ENCODE measurements at regions not wholly inside any gene's neighbourhood (a gene's known extent, or its start where the extent isn't known, plus 50 kb on each side); places are given as distances from the start of the nearest gene placed in this dataset.

DNA sequence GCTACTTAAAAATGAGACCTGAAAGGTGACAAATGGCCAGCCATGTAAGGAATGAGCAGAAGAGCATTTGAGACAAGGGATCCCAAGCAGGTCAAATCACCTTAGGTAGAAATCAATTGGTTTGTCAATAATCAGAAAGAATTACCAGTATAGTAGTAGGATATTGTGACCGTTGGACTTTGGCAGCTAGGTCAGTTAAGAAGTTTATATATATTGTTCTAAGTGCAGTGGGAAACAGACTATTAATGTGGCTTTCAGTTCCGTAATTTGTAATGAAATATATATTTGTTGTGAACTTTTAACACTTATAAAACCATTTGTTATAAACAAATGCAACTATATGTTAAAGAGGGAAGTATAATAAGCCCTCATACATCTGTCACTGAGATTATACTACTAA is 807.9 kb upstream of the SPRY2 start:
- no TSS peak for BruUV-seq (replicated peaks)
- Histone ChIP-seq H3K79me1 (ENCODE audit: low read depth in 1 of 2, low read length in 2 of 2) (no peaks in the 10 kb centered on the region), H2BK120ac (ENCODE audit: low read depth, low read length) (no peak overlapping the region), H3K27me3 (ENCODE audit: control insufficient read depth, insufficient read depth, low read length) (no peaks in the 10 kb centered on the region), H3K9me1 (ENCODE audit: insufficient read depth, low read length) (no peaks in the 10 kb centered on the region), H3K18ac (ENCODE audit: low read depth, low read length) (no peak overlapping the region), H2BK20ac (ENCODE audit: low read depth, low read length) (no peak overlapping the region), H3K27ac (ENCODE audit: insufficient read depth, low read length) (no peak overlapping the region), H4K91ac (ENCODE audit: insufficient read depth, low read depth, low read length) (no peak overlapping the region), H3K4me2 (ENCODE audit: low read depth, low read length) (no peak overlapping the region), H3K56ac (ENCODE audit: extremely low read depth, insufficient read depth, low read length) (no peak overlapping the region), H3K9me3 (ENCODE audit: control insufficient read depth, insufficient read depth, low read length) (no peaks in the 10 kb centered on the region), H2AK5ac (ENCODE audit: low read depth, low read length) (no peak overlapping the region), H3K4me3 (ENCODE audit: insufficient read depth, low read depth, low read length) (no peak overlapping the region), H3K9ac (ENCODE audit: low read depth, low read length) (no peak overlapping the region), H4K5ac (ENCODE audit: low read depth, low read length) (no peak overlapping the region), H2BK15ac (ENCODE audit: low read depth, low read length) (no peak overlapping the region), H4K20me1 (ENCODE audit: insufficient read depth, low read length) (no peaks in the 10 kb centered on the region), H3K4me1 (ENCODE audit: control insufficient read depth, insufficient read depth, low read length) (no peaks in the 10 kb centered on the region), H3K4ac (ENCODE audit: low read depth, low read length) (no peak overlapping the region), H3K36me3 (ENCODE audit: control insufficient read depth, insufficient read depth, low read length) (no peaks in the 10 kb centered on the region), H2BK5ac (ENCODE audit: low read depth, low read length, poor library complexity, severe bottlenecking) (no peak overlapping the region), H2AK9ac (replicated peaks; ENCODE audit: low read depth, low read length, poor library complexity) (no peak overlapping the region), H3K14ac (replicated peaks; ENCODE audit: low read depth, low read length) (no peak overlapping the region), H3K23ac (ENCODE audit: low read depth, low read length) (no peak overlapping the region), H2AFZ (replicated peaks; ENCODE audit: low read length, poor library complexity) (no peak overlapping the region), H4K8ac (ENCODE audit: low read depth in 2 of 2, low read length in 2 of 2) (no peak overlapping the region)
- dilution Hi-C loops (cut with HindIII; ENCODE audit: low sequenced_read_pairs, unreplicated experiment) (no loop called here), intact Hi-C loops (cut with micrococcal nuclease) (no loop called here), in situ Hi-C loops (cut with MboI; ENCODE audit: low sequenced_read_pairs) (no loop called here)
- POLR2A ChIA-PET (ENCODE audit: unreplicated experiment) = no interaction called here
- no CpG with 5 or more reads among the region's 2 CpGs for WGBS, 2 experiments (ENCODE audit: extremely low coverage in 2 of 2, insufficient read length in 1 of 2)
- CTCF ChIA-PET = no interaction called here
- TF ChIP-seq, protein P1, sequence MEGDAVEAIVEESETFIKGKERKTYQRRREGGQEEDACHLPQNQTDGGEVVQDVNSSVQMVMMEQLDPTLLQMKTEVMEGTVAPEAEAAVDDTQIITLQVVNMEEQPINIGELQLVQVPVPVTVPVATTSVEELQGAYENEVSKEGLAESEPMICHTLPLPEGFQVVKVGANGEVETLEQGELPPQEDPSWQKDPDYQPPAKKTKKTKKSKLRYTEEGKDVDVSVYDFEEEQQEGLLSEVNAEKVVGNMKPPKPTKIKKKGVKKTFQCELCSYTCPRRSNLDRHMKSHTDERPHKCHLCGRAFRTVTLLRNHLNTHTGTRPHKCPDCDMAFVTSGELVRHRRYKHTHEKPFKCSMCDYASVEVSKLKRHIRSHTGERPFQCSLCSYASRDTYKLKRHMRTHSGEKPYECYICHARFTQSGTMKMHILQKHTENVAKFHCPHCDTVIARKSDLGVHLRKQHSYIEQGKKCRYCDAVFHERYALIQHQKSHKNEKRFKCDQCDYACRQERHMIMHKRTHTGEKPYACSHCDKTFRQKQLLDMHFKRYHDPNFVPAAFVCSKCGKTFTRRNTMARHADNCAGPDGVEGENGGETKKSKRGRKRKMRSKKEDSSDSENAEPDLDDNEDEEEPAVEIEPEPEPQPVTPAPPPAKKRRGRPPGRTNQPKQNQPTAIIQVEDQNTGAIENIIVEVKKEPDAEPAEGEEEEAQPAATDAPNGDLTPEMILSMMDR (conservative IDR thresholded peaks at IDR 0.05; ENCODE audit: low read depth, low read length) = no peak
- TF ChIP-seq MXI1 (IDR thresholded peaks at IDR 0.05; ENCODE audit: borderline replicate concordance, low read depth, low read length) (no peak), POLR2A (IDR thresholded peaks at IDR 0.05; ENCODE audit: low read depth, low read length) (no peak), RCOR1 (IDR thresholded peaks at IDR 0.05; ENCODE audit: insufficient replicate concordance, low read length) (no peak), FOS (IDR thresholded peaks at IDR 0.05; ENCODE audit: low read depth, low read length) (no peak), MAZ (IDR thresholded peaks at IDR 0.05; ENCODE audit: borderline replicate concordance, low read depth, low read length) (no peak), MAFK (IDR thresholded peaks at IDR 0.05; ENCODE audit: low read depth, low read length) (no peak), RFX5 (IDR thresholded peaks at IDR 0.05; ENCODE audit: low read depth, low read length) (no peak), BHLHE40 (IDR thresholded peaks at IDR 0.05; ENCODE audit: low read depth, low read length) (no peak), SMC3 (IDR thresholded peaks at IDR 0.05; ENCODE audit: low read depth, low read length) (no peak), NFE2L2 (IDR thresholded peaks at IDR 0.05; ENCODE audit: low read depth, low read length) (no peak)
- TF ChIP-seq, protein P2, sequence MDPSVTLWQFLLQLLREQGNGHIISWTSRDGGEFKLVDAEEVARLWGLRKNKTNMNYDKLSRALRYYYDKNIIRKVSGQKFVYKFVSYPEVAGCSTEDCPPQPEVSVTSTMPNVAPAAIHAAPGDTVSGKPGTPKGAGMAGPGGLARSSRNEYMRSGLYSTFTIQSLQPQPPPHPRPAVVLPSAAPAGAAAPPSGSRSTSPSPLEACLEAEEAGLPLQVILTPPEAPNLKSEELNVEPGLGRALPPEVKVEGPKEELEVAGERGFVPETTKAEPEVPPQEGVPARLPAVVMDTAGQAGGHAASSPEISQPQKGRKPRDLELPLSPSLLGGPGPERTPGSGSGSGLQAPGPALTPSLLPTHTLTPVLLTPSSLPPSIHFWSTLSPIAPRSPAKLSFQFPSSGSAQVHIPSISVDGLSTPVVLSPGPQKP (IDR thresholded peaks at IDR 0.05; ENCODE audit: borderline replicate concordance, low read depth, low read length) = no peak
- no peak for DNase-seq
- ATAC-seq (ENCODE audit: low read depth) = no peak

Data from IMR-90 (cell line).